ENCODE measurements at regions not wholly inside any gene's neighbourhood (a gene's known extent, or its start where the extent isn't known, plus 50 kb on each side); places are given as distances from the start of the nearest gene placed in this dataset.

DNA sequence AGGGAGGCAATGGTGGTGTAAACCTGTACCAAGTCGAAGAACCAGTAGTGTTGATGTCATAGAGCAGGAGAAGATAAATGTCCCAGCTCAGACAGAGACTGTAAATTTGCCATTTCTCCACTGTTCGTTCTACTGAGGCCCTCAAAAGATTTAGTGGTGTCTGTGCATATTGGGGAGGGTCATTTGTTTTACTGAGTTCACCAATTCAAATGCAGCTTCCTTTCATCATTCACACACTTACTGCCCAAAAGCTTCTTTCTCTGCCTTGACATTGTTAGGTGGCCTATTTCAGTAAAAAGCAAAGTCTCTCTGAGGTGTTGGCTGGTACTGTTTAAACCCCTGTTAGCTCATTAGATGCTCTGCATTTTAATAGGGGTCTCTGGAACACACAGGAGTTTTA lies 86.2 kb upstream of the EDNRB start:
- H3K27me3 Mint-ChIP-seq (ENCODE audit: insufficient read depth, unreplicated experiment): no peaks in the 10 kb centered on the region
- TF ChIP-seq, protein P1, sequence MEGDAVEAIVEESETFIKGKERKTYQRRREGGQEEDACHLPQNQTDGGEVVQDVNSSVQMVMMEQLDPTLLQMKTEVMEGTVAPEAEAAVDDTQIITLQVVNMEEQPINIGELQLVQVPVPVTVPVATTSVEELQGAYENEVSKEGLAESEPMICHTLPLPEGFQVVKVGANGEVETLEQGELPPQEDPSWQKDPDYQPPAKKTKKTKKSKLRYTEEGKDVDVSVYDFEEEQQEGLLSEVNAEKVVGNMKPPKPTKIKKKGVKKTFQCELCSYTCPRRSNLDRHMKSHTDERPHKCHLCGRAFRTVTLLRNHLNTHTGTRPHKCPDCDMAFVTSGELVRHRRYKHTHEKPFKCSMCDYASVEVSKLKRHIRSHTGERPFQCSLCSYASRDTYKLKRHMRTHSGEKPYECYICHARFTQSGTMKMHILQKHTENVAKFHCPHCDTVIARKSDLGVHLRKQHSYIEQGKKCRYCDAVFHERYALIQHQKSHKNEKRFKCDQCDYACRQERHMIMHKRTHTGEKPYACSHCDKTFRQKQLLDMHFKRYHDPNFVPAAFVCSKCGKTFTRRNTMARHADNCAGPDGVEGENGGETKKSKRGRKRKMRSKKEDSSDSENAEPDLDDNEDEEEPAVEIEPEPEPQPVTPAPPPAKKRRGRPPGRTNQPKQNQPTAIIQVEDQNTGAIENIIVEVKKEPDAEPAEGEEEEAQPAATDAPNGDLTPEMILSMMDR (IDR thresholded peaks at IDR 0.05; ENCODE audit: unreplicated experiment): no peak
- peaks cover 16% of the 10 kb centered on the region for H3K9me3 Mint-ChIP-seq (ENCODE audit: unreplicated experiment)
- no TSS peak for BruUV-seq (replicated peaks)
- POLR2A ChIA-PET: no interaction called here
- intact Hi-C loops (cut with micrococcal nuclease): no loop called here
- H3K4me3 Mint-ChIP-seq (ENCODE audit: unreplicated experiment): no peak overlapping the region
- DNase-seq (ENCODE audit: unreplicated experiment): no peak
- CTCF ChIA-PET: no interaction called here
- no peaks in the 10 kb centered on the region for H3K4me1 Mint-ChIP-seq (ENCODE audit: insufficient read depth, unreplicated experiment)
- no peak overlapping the region for H3K27ac Mint-ChIP-seq (ENCODE audit: low read depth, unreplicated experiment)
- H3K36me3 Mint-ChIP-seq (ENCODE audit: insufficient read depth, unreplicated experiment): no peaks in the 10 kb centered on the region

- CTCF ChIA-PET: no interaction called here
- intact Hi-C loops (cut with micrococcal nuclease): no loop called here
- no peaks in the 10 kb centered on the region for H3K4me1 Mint-ChIP-seq (ENCODE audit: insufficient read depth, unreplicated experiment)
- no peak for DNase-seq (ENCODE audit: unreplicated experiment)
- H3K4me3 Mint-ChIP-seq (ENCODE audit: unreplicated experiment): no peak overlapping the region
- TF ChIP-seq, protein P1 (IDR thresholded peaks at IDR 0.05; ENCODE audit: unreplicated experiment): no peak
- no peak overlapping the region for H3K27ac Mint-ChIP-seq (ENCODE audit: low read depth, unreplicated experiment)
- POLR2A ChIA-PET: no interaction called here
- H3K36me3 Mint-ChIP-seq (ENCODE audit: insufficient read depth, unreplicated experiment): no peaks in the 10 kb centered on the region
- no TSS peak for BruUV-seq (replicated peaks)
- H3K9me3 Mint-ChIP-seq (ENCODE audit: unreplicated experiment): peaks cover 23% of the 10 kb centered on the region
- no peaks in the 10 kb centered on the region for H3K27me3 Mint-ChIP-seq (ENCODE audit: insufficient read depth, unreplicated experiment)
These were observed 81.1 kb upstream of the EDNRB start for GRCh38 chr13:77999746-78000145.

DNA sequence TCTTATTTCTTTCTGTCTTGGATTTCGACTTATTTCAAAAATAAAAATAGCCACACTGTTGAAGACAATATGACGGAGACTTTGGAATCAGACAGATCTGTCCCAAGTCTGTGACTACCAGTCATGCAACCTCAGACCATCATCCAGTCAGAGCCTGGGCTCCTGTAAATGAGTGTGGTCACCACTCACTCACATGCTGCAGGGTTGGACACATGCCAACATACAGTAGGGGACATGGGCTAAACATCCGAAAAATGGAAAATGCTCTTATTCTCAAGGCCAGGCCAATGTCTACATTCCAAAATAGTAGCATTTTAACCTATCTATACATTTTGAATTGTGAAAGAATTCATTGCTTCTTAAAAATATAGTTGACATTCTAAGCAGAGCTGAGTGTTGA lies 75.5 kb upstream of the EDNRB start:
- Mint-ChIP-seq H3K4me3 (ENCODE audit: unreplicated experiment) (no peak overlapping the region), H3K36me3 (ENCODE audit: insufficient read depth, unreplicated experiment) (no peaks in the 10 kb centered on the region), H3K27me3 (ENCODE audit: insufficient read depth, unreplicated experiment) (no peaks in the 10 kb centered on the region), H3K4me1 (ENCODE audit: insufficient read depth, unreplicated experiment) (no peaks in the 10 kb centered on the region), H3K9me3 (ENCODE audit: unreplicated experiment) (peaks cover 7% of the 10 kb centered on the region), H3K27ac (ENCODE audit: low read depth, unreplicated experiment) (no peak overlapping the region)
- DNase-seq (ENCODE audit: unreplicated experiment): no peak
- no TSS peak for BruUV-seq (replicated peaks)
- intact Hi-C loops (cut with micrococcal nuclease): no loop called here
- POLR2A ChIA-PET: interaction anchor here (1.2 kb wide), 1 partner anchor 50 kb away, joined by 3 read pairs; no protein-coding TSS in a partner anchor
- TF ChIP-seq, protein P1 (IDR thresholded peaks at IDR 0.05; ENCODE audit: unreplicated experiment): no peak
- CTCF ChIA-PET: no interaction called here

- BruUV-seq (replicated peaks): no TSS peak
- intact Hi-C loops (cut with micrococcal nuclease): no loop called here
- H3K27me3 Mint-ChIP-seq (ENCODE audit: insufficient read depth, unreplicated experiment): no peaks in the 10 kb centered on the region
- ChIA-PET CTCF (no interaction called here), POLR2A (interaction anchor here (0.7 kb wide), 1 partner anchor 8 kb away, joined by 3 read pairs; no protein-coding TSS in a partner anchor)
- TF ChIP-seq, protein P1 (IDR thresholded peaks at IDR 0.05; ENCODE audit: unreplicated experiment): no peak
- H3K9me3 Mint-ChIP-seq (ENCODE audit: unreplicated experiment): no peaks in the 10 kb centered on the region
- no peak overlapping the region for H3K4me3 Mint-ChIP-seq (ENCODE audit: unreplicated experiment)
- no peaks in the 10 kb centered on the region for H3K36me3 Mint-ChIP-seq (ENCODE audit: insufficient read depth, unreplicated experiment)
- no peak overlapping the region for H3K27ac Mint-ChIP-seq (ENCODE audit: low read depth, unreplicated experiment)
- no peaks in the 10 kb centered on the region for H3K4me1 Mint-ChIP-seq (ENCODE audit: insufficient read depth, unreplicated experiment)
- no peak for DNase-seq (ENCODE audit: unreplicated experiment)
These were observed 72.4 kb upstream of the EDNRB start for GRCh38 chr13:77991003-77991402.
